Colonic mucosa (tissue), 4 donors: ENCODE measurements at regions not wholly inside any gene's neighbourhood (a gene's known extent, or its start where the extent isn't known, plus 50 kb on each side); places are given as distances from the start of the nearest gene placed in this dataset.

Experiments used
- DNase-seq: peaks from one replicate; pipeline ENCODE4 v3.0.0-alpha.2; 2020
- H3K27ac ChIP-seq: fragments of 200-600 bp; one replicate; pipeline ENCODE4 v1.8.0; 2021
- H3K27me3 ChIP-seq: fragments of 200-600 bp; one replicate; pipeline ENCODE4 v1.8.0; 2021
- H3K36me3 ChIP-seq: fragments of 200-600 bp; one replicate; pipeline ENCODE4 v1.8.0; 2021
- H3K4me1 ChIP-seq: fragments of 200-600 bp; one replicate; pipeline ENCODE4 v1.8.0; 2021; ENCODE audit warnings: mild to moderate bottlenecking
- H3K4me3 ChIP-seq: fragments of 200-600 bp; one replicate; pipeline ENCODE4 v1.8.0; 2021
- H3K9ac ChIP-seq, 2 donors: one replicate each; pipeline ENCODE4 v1.7.0; 2013; ENCODE audit warnings: control low read depth in 2 of 2, low read depth in 2 of 2, low read length in 2 of 2
- H3K9me3 ChIP-seq: fragments of 200-600 bp; one replicate; pipeline ENCODE4 v1.8.0; 2021
- intact Hi-C: fragments of 100-400 bp; cut with DNase I; formaldehyde crosslinking; loops from one replicate; pipeline ENCODE4 v1.14.1; 2022
- TF ChIP-seq, protein P1 (sequence below): fragments of 200-600 bp; IDR thresholded peaks from one replicate; pipeline ENCODE4 v1.8.0; 2022; ENCODE audit warnings: antibody characterized with exemption, mild to moderate bottlenecking
- donor health status: healthy.
- donor health status: DM: no; HTN: no; CAD: no.
- donor health status: DM: no; HTN: no; CAD: no.

DNA sequence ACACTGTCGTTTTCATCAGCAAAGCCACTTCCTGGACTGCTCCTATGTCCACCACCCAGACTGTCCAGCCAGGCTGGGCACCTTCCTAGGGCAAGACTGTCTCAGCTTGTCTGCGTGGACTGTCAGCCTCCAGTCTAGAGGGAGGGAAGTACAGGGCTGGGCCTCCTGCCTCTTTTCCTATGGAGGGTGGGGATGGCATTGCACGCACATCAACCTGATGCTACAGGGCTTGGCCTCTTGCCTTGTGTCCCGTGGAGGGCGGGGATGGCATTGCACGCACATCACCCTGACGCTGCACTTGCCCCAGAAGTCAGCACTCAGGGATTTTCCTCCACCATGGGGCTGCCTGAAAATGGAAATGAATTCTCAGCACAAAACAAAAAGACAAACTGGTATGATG is 304.2 kb upstream of the CDH4 start:
- intact Hi-C loops, result no loop called here
- no peaks in the 10 kb centered on the region for H3K27me3 ChIP-seq
- H3K4me1 ChIP-seq, result no peaks in the 10 kb centered on the region
- TF ChIP-seq, protein P1, sequence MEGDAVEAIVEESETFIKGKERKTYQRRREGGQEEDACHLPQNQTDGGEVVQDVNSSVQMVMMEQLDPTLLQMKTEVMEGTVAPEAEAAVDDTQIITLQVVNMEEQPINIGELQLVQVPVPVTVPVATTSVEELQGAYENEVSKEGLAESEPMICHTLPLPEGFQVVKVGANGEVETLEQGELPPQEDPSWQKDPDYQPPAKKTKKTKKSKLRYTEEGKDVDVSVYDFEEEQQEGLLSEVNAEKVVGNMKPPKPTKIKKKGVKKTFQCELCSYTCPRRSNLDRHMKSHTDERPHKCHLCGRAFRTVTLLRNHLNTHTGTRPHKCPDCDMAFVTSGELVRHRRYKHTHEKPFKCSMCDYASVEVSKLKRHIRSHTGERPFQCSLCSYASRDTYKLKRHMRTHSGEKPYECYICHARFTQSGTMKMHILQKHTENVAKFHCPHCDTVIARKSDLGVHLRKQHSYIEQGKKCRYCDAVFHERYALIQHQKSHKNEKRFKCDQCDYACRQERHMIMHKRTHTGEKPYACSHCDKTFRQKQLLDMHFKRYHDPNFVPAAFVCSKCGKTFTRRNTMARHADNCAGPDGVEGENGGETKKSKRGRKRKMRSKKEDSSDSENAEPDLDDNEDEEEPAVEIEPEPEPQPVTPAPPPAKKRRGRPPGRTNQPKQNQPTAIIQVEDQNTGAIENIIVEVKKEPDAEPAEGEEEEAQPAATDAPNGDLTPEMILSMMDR, result no peak
- DNase-seq, result no peak
- H3K4me3 ChIP-seq, result no peak overlapping the region
- no peak overlapping the region for H3K9ac ChIP-seq
- H3K36me3 ChIP-seq, result no peaks in the 10 kb centered on the region
- H3K27ac ChIP-seq, result no peak overlapping the region
- no peaks in the 10 kb centered on the region for H3K9me3 ChIP-seq

DNA sequence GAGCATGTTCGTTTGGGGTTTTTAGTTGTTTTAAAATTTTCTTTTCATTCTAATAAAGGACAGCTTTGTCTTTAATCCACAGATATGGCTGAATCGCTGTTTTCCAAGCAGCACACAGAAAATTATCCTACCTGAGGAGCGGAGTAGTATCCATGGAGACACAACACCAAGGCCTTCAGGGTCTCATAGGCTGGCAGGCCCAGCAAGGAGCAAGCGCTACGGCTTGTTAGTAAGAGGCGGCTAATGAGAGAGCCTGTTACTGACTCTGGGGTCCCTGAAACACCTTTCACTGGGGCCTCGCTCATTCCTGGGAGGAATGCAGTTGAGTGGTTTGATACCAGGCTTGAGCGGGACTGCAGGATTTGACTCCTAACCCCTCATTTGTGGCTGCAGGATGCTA is 303.8 kb upstream of the CDH4 start:
- TF ChIP-seq, protein P1, result no peak
- Histone ChIP-seq H3K4me1 (no peaks in the 10 kb centered on the region), H3K9ac (no peak overlapping the region), H3K36me3 (no peaks in the 10 kb centered on the region), H3K4me3 (no peak overlapping the region), H3K9me3 (no peaks in the 10 kb centered on the region), H3K27ac (no peak overlapping the region), H3K27me3 (no peaks in the 10 kb centered on the region)
- DNase-seq, result no peak
- intact Hi-C loops, result no loop called here

DNA sequence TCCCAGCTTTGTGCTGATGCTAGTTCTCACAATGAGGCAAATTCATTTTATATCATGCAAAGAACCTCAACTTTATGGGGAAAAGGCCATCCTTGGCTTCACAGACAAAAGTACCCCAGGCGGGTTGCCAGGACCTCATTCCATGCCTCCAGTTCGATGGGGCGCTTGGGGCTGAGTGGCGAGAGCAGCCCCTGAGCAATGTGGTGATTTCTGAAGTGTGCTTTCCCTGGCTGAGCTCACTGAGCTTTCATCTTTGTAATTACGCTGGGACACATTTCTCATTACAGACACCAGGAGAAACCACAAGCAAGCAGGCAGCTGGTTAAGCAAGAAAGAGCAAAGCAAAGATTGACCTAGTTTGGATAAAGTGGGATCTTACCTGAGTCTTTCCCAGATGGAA is 301.5 kb upstream of the CDH4 start:
- no peak overlapping the region for H3K4me3 ChIP-seq
- intact Hi-C loops, result no loop called here
- DNase-seq, result no peak

DNA sequence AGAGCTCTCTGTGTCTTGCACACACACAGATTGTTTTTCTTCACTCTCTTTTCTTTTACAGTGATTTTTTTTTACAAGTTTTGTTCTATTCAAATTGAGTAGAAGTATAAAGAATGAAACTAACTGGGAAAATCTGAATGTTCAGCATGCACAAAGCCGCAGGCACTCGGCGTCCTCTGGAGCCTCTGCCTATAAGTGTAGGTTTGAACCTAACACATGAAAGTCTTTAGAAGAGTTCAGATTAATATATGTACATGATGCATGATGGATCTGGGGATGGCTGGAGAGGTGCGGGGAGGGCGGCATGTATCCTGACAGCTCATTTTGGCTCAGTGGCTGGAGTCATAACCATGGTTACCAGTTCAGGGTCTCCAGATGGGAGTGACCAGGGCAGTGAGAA is 301.1 kb upstream of the CDH4 start:
- H3K4me3 ChIP-seq, result no peak overlapping the region
- DNase-seq, result no peak
- no peaks in the 10 kb centered on the region for H3K27me3 ChIP-seq
- no peak overlapping the region for H3K9ac ChIP-seq
- no peaks in the 10 kb centered on the region for H3K4me1 ChIP-seq
- intact Hi-C loops, result no loop called here
- TF ChIP-seq, protein P1, result no peak
- no peaks in the 10 kb centered on the region for H3K36me3 ChIP-seq
- no peak overlapping the region for H3K27ac ChIP-seq
- no peaks in the 10 kb centered on the region for H3K9me3 ChIP-seq

More for the DNA sequence above, 301.5 kb upstream of the CDH4 start:
- H3K27me3 ChIP-seq, result no peaks in the 10 kb centered on the region
- H3K27ac ChIP-seq, result no peak overlapping the region
- H3K36me3 ChIP-seq, result no peaks in the 10 kb centered on the region
- H3K4me1 ChIP-seq, result no peaks in the 10 kb centered on the region
- no peak overlapping the region for H3K9ac ChIP-seq
- no peaks in the 10 kb centered on the region for H3K9me3 ChIP-seq
- TF ChIP-seq, protein P1, result no peak

DNA sequence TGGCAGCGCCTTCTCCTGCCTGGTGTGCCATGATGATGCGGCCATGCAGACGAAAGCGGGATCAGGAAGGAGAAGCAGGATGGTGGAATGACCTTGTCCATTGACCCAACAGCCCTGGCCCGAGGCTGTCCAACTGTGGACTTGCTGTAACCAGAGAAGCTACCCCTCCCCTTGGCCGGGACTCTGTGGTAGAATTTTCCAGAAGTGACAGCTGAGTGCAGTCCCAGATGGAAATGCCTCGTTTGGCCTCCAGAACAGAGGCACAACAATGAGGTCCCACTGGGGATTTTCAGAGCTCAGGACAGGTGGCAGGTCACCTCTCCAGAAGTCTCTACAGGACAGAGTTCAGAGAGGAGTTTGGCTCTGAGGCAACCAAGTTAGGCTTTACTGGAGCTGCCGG is 299.2 kb upstream of the CDH4 start:
- Histone ChIP-seq H3K4me1 (no peaks in the 10 kb centered on the region), H3K27ac (no peak overlapping the region), H3K4me3 (no peak overlapping the region), H3K9ac (no peak overlapping the region), H3K27me3 (no peaks in the 10 kb centered on the region), H3K36me3 (no peaks in the 10 kb centered on the region), H3K9me3 (no peaks in the 10 kb centered on the region)
- intact Hi-C loops, result no loop called here
- no peak for DNase-seq
- TF ChIP-seq, protein P1, result no peak

DNA sequence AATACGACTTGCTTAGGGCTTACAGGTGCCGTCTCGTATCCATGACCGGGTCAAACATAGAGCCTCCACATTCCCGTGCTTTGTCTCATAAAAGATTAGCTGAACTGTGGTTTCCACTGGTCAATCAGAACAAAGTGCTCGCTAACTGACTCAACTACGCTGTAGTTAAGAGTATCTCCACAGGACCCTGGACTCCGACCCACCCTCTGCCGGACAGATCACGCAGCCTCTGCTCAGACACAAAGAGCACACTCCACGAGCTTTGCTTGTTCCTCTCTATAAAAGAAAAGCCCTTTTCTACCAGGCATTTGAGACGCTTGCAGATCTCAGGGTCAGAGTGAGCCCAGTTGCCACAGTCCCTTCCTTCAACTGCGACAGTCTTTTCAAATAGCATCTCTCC is 298.7 kb upstream of the CDH4 start:
- TF ChIP-seq, protein P1, result no peak
- Histone ChIP-seq H3K4me3 (no peak overlapping the region), H3K27me3 (no peaks in the 10 kb centered on the region), H3K27ac (no peak overlapping the region), H3K4me1 (no peaks in the 10 kb centered on the region), H3K36me3 (no peaks in the 10 kb centered on the region), H3K9ac (no peak overlapping the region), H3K9me3 (no peaks in the 10 kb centered on the region)
- no peak for DNase-seq
- intact Hi-C loops, result no loop called here
